Bronchial epithelial cell (primary cell): ENCODE measurements at regions not wholly inside any gene's neighbourhood (a gene's known extent, or its start where the extent isn't known, plus 50 kb on each side); places are given as distances from the start of the nearest gene placed in this dataset.

Experiments
- DNase-seq: peaks from one replicate; pipeline ENCODE4 v3.0.0-alpha.2; 2010; ENCODE audit warnings: low read depth
- FAIRE-seq: peaks from 2 replicates; lab custom pipeline; 2011; peaks lifted over from hg19 to GRCh38; lab: Jason Lieb, UNC
- H3K27me3 ChIP-seq: 2 replicates; pipeline ENCODE4 v1.5.1; 2011; ENCODE audit warnings: low read length; ENCODE audit not compliant: control insufficient read depth, insufficient read depth
- H3K36me3 ChIP-seq: 2 replicates; pipeline ENCODE4 v1.5.1; 2011; ENCODE audit warnings: low read length; ENCODE audit not compliant: control insufficient read depth, insufficient read depth
- H3K4me3 ChIP-seq: 2 replicates; pipeline ENCODE4 v1.5.1; 2011; ENCODE audit warnings: mild to moderate bottlenecking, low read depth, low read length, control low read depth
- CTCF ChIP-seq: IDR thresholded peaks from 2 replicates; pipeline ENCODE4 v1.5.1; 2011; ENCODE audit warnings: mild to moderate bottlenecking, moderate library complexity, low read length, control low read depth, inconsistent platforms; ENCODE audit not compliant: insufficient read depth, severe bottlenecking

DNA sequence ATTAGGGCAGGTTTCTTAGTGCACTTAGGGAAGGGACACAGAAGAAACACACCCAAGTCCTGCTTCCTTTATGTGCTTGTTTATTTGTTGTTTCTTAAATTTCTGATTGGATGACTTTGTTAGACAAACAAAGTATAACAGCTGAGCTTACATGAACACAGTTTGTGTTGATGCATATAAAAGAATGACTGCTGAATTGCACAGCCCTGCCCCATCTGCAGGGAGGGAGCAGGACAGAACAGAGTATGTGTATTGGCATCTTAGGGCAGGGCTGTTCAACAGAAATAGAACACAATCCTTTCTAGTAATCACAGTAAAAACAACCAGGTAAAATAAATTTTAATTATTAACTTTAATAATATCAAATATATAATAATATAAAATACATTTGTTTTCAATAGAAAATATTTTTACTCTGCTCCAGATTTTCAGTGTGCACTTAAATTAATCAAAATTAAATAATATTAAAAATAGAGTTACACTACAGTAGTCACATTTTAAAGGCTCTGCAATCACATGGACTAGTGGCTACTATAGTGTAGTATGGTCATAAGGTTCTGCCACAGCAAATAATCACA lies 198.4 kb downstream of the ZNF621 start:
- Histone ChIP-seq H3K4me3 (no peak overlapping the region), H3K27me3 (no peaks in the 10 kb centered on the region), H3K36me3 (no peaks in the 10 kb centered on the region)
- no peak for DNase-seq
- FAIRE-seq, result no peak
- TF ChIP-seq CTCF, result no peak

- Histone ChIP-seq H3K4me3 (no peak overlapping the region), H3K36me3 (no peaks in the 10 kb centered on the region), H3K27me3 (no peaks in the 10 kb centered on the region)
- TF ChIP-seq CTCF, result no peak
- DNase-seq (no peak), FAIRE-seq (no peak)
Measured at GRCh38 chr3:40725031-40725430, 200.3 kb downstream of the ZNF621 start.

DNA sequence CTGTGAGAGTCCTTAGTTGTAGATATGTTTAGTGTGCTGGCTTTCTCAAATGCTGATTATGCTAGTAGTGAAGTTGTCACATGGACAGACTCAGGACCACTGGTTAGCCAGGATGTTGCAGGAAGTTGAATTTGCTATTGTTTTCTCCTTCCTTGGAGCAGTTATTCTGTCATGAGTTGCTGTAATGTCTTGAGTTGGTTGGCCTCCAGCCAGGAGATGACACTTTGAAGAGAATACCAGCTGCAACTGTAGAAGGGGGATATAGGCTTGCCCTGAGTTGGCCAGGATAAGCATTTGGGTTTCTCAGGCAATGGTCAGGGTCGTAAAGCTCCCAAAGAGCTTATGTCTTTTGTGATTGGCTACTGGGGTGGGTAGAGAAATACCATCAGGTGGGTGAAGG lies 206.7 kb downstream of the ZNF621 start:
- no peak for TF ChIP-seq CTCF
- H3K27me3 ChIP-seq, result no peaks in the 10 kb centered on the region
- no peak for DNase-seq
- no peaks in the 10 kb centered on the region for H3K36me3 ChIP-seq
- no peak overlapping the region for H3K4me3 ChIP-seq
- FAIRE-seq, result no peak

GRCh38 chr3:40736943-40737342 lies 212.2 kb downstream of the ZNF621 start:
- DNase-seq (no peak), FAIRE-seq (no peak)

GRCh38 chr3:40737343-40737742 lies 212.6 kb downstream of the ZNF621 start:
- H3K36me3 ChIP-seq, result no peaks in the 10 kb centered on the region
- FAIRE-seq (no peak), DNase-seq (no peak)
- no peaks in the 10 kb centered on the region for H3K27me3 ChIP-seq
- no peak overlapping the region for H3K4me3 ChIP-seq
- no peak for TF ChIP-seq CTCF

More at GRCh38 chr3:40736943-40737342, 212.2 kb downstream of the ZNF621 start:
- Histone ChIP-seq H3K4me3 (no peak overlapping the region), H3K27me3 (no peaks in the 10 kb centered on the region), H3K36me3 (no peaks in the 10 kb centered on the region)
- TF ChIP-seq CTCF, result no peak

- TF ChIP-seq CTCF, result no peak
- Histone ChIP-seq H3K4me3 (no peak overlapping the region), H3K36me3 (no peaks in the 10 kb centered on the region), H3K27me3 (no peaks in the 10 kb centered on the region)
- DNase-seq (no peak), FAIRE-seq (no peak)
Measured at GRCh38 chr3:40739971-40740370, 215.2 kb downstream of the ZNF621 start.
